Endodermal cell (in vitro differentiated cells): ENCODE measurements at regions not wholly inside any gene's neighbourhood (a gene's known extent, or its start where the extent isn't known, plus 50 kb on each side); places are given as distances from the start of the nearest gene placed in this dataset.

Source experiments
- DNase-seq: peaks from one replicate; pipeline ENCODE4 v3.0.0-alpha.2; 2017
- H3K27ac ChIP-seq: 2 replicates; pipeline ENCODE4 v1.5.1; 2013; ENCODE audit warnings: mild to moderate bottlenecking, low read depth, low read length, moderate library complexity
- H3K27me3 ChIP-seq: 2 replicates; pipeline ENCODE4 v1.6.1; 2013; ENCODE audit warnings: mild to moderate bottlenecking, low read length, moderate library complexity; ENCODE audit not compliant: insufficient read depth, control insufficient read depth, poor library complexity, severe bottlenecking
- H3K36me3 ChIP-seq: 2 replicates; pipeline ENCODE4 v1.7.0; 2013; ENCODE audit warnings: mild to moderate bottlenecking, low read length, moderate library complexity; ENCODE audit not compliant: control insufficient read depth, insufficient read depth
- H3K4me1 ChIP-seq: one replicate; pipeline ENCODE4 v1.7.0; 2013; ENCODE audit warnings: low read length; ENCODE audit not compliant: control insufficient read depth, insufficient read depth
- H3K4me3 ChIP-seq: 2 replicates; pipeline ENCODE4 v1.5.1; 2013; ENCODE audit warnings: mild to moderate bottlenecking, low read length, moderate library complexity
- H3K9ac ChIP-seq: 2 replicates; pipeline ENCODE4 v1.6.1; 2013; ENCODE audit warnings: mild to moderate bottlenecking, low read length, moderate library complexity; ENCODE audit not compliant: poor library complexity, severe bottlenecking; ENCODE audit errors: extremely low read depth
- H3K9me3 ChIP-seq: 2 replicates; pipeline ENCODE4 v1.6.1; 2013; ENCODE audit warnings: mild to moderate bottlenecking, low read length, moderate library complexity; ENCODE audit not compliant: control insufficient read depth
- H3K27ac Mint-ChIP-seq: 2 replicates; pipeline ENCODE4 v1.8.0; 2020; ENCODE audit warnings: mixed read lengths
- H3K27me3 Mint-ChIP-seq: 2 replicates; pipeline ENCODE4 v1.8.0; 2021; ENCODE audit warnings: mild to moderate bottlenecking, mixed read lengths; ENCODE audit not compliant: insufficient read depth
- H3K36me3 Mint-ChIP-seq: 2 replicates; pipeline ENCODE4 v1.8.0; 2020; ENCODE audit warnings: low read depth, mixed read lengths
- H3K4me1 Mint-ChIP-seq: 2 replicates; pipeline ENCODE4 v1.8.0; 2020; ENCODE audit warnings: mixed read lengths
- H3K4me3 Mint-ChIP-seq: 2 replicates; pipeline ENCODE4 v1.8.0; 2020; ENCODE audit warnings: mild to moderate bottlenecking, moderate library complexity, mixed read lengths
- H3K9me3 Mint-ChIP-seq: 2 replicates; pipeline ENCODE4 v1.8.0; 2020; ENCODE audit warnings: mild to moderate bottlenecking, mixed read lengths
- CTCF ChIP-seq: fragments of 200-600 bp; sonication (generic); conservative IDR thresholded peaks from 2 replicates; pipeline ENCODE4 v1.5.0; 2021; ENCODE audit warnings: antibody characterized with exemption, mild to moderate bottlenecking
- WGBS, 2 experiments: methylation state at CpG; one replicate each; pipeline versions ENCODE4 v1.1.5 to v1.1.7; 2013; ENCODE audit warnings: missing lambda C conversion rate in 2 of 2, mixed read lengths in 1 of 2; ENCODE audit not compliant: insufficient coverage in 1 of 2, insufficient read length in 1 of 2; 5-methylcytosine and 5-hydroxymethylcytosine counted together

GRCh38 chr10:83667594-83667993 lies 471.7 kb upstream of the GHITM start:
- Mint-ChIP-seq H3K27me3 (no peaks in the 10 kb centered on the region), H3K4me1 (no peaks in the 10 kb centered on the region), H3K36me3 (no peaks in the 10 kb centered on the region), H3K27ac (no peak overlapping the region), H3K9me3 (no peaks in the 10 kb centered on the region), H3K4me3 (no peak overlapping the region)
- H3K9ac ChIP-seq: no peak overlapping the region
- H3K4me3 ChIP-seq: no peak overlapping the region
- no peaks in the 10 kb centered on the region for H3K9me3 ChIP-seq
- DNase-seq: no peak
- TF ChIP-seq CTCF: no peak
- H3K27ac ChIP-seq: no peak overlapping the region
- H3K4me1 ChIP-seq: no peaks in the 10 kb centered on the region
- H3K27me3 ChIP-seq: no peaks in the 10 kb centered on the region
- no peaks in the 10 kb centered on the region for H3K36me3 ChIP-seq
- 83% methylated on average over 1 of the region's 1 CpG; no CpG with 5 or more reads in 1 of the 2 experiments for WGBS, 2 experiments

- Mint-ChIP-seq H3K27ac (no peak overlapping the region), H3K4me1 (peaks cover 7% of the 10 kb centered on the region), H3K27me3 (no peaks in the 10 kb centered on the region), H3K4me3 (no peak overlapping the region), H3K36me3 (no peaks in the 10 kb centered on the region), H3K9me3 (no peaks in the 10 kb centered on the region)
- 95 to 100% methylated on average over 2 to 3 of the region's 3 CpGs for WGBS, 2 experiments
- Histone ChIP-seq H3K4me3 (no peak overlapping the region), H3K27me3 (no peaks in the 10 kb centered on the region), H3K9me3 (no peaks in the 10 kb centered on the region), H3K36me3 (no peaks in the 10 kb centered on the region), H3K9ac (no peak overlapping the region), H3K4me1 (peaks cover 5% of the 10 kb centered on the region), H3K27ac (no peak overlapping the region)
- TF ChIP-seq CTCF: no peak
- DNase-seq: no peak
Observed at GRCh38 chr10:83673316-83673715, 466.0 kb upstream of the GHITM start.

- H3K9me3 Mint-ChIP-seq: no peaks in the 10 kb centered on the region
Observed at GRCh38 chr10:83677795-83678194, 461.5 kb upstream of the GHITM start.

More at GRCh38 chr10:83677795-83678194, 461.5 kb upstream of the GHITM start:
- peak; percentile 58 for DNase-seq
- Histone ChIP-seq H3K36me3 (no peaks in the 10 kb centered on the region), H3K9me3 (no peaks in the 10 kb centered on the region), H3K9ac (no peak overlapping the region), H3K4me3 (no peak overlapping the region), H3K27ac (no peak overlapping the region), H3K27me3 (no peaks in the 10 kb centered on the region), H3K4me1 (peaks cover 8% of the 10 kb centered on the region)
- no peak overlapping the region for H3K27ac Mint-ChIP-seq
- H3K36me3 Mint-ChIP-seq: no peaks in the 10 kb centered on the region
- no peak overlapping the region for H3K4me3 Mint-ChIP-seq
- H3K4me1 Mint-ChIP-seq: peaks cover 19% of the 10 kb centered on the region
- TF ChIP-seq CTCF: peak; percentile 47
- 56 to 75% methylated on average over 3 to 4 of the region's 4 CpGs for WGBS, 2 experiments
- no peaks in the 10 kb centered on the region for H3K27me3 Mint-ChIP-seq
